HepG2 (cell line): ENCODE measurements at regions not wholly inside any gene's neighbourhood (a gene's known extent, or its start where the extent isn't known, plus 50 kb on each side); places are given as distances from the start of the nearest gene placed in this dataset.

Source experiments
- MTF2 ChIP-seq: sonication (generic); formaldehyde crosslinking; IDR thresholded peaks from 2 replicates; pipeline ENCODE4 v1.5.0; 2020; ENCODE audit warnings: missing genetic modification reagents, borderline replicate concordance
- RXRA ChIP-seq: sonication (generic); formaldehyde crosslinking; IDR thresholded peaks from 2 replicates; pipeline ENCODE4 v1.5.1; 2020; ENCODE audit warnings: missing genetic modification reagents
- STAG1 ChIP-seq: sonication (generic); formaldehyde crosslinking; IDR thresholded peaks from 2 replicates; pipeline ENCODE4 v1.4.0; 2020; ENCODE audit warnings: missing genetic modification reagents
- ZBTB7A ChIP-seq: sonication (generic); formaldehyde crosslinking; IDR thresholded peaks from 2 replicates; pipeline ENCODE4 v1.8.0; 2022; ENCODE audit warnings: mild to moderate bottlenecking, missing genetic modification reagents
- ZMYM4 ChIP-seq: sonication (generic); formaldehyde crosslinking; IDR thresholded peaks from 2 replicates; pipeline ENCODE4 v1.8.1; 2023; ENCODE audit warnings: mild to moderate bottlenecking, missing genetic modification reagents
- ZNF407 ChIP-seq: sonication (generic); formaldehyde crosslinking; IDR thresholded peaks from one replicate; pipeline ENCODE4 v1.5.1; 2020; ENCODE audit warnings: mild to moderate bottlenecking, missing genetic modification reagents; ENCODE audit errors: not compliant biosample characterization
- ZNF773 ChIP-seq: sonication (generic); formaldehyde crosslinking; IDR thresholded peaks from 2 replicates; pipeline ENCODE4 v1.4.0; 2020; ENCODE audit warnings: missing genetic modification reagents, borderline replicate concordance
- TF ChIP-seq, protein P1 (sequence below): sonication (generic); formaldehyde crosslinking; IDR thresholded peaks from 2 replicates; pipeline ENCODE4 v1.4.0; 2020; ENCODE audit warnings: mild to moderate bottlenecking, missing genetic modification reagents
- TF ChIP-seq, protein P2 (sequence below): sonication (generic); formaldehyde crosslinking; IDR thresholded peaks from 2 replicates; pipeline ENCODE4 v1.9.0; 2022; ENCODE audit warnings: low read depth, missing genetic modification reagents
- TF ChIP-seq, protein P3 (sequence below): sonication (generic); formaldehyde crosslinking; IDR thresholded peaks from 2 replicates; pipeline ENCODE4 v1.4.0; 2020; ENCODE audit warnings: missing genetic modification reagents

GRCh38 chr14:100654814-100655740 lies 67.9 kb upstream of the BEGAIN start (continued):
- TF ChIP-seq ZNF407, result no peak
- peak; percentile 41; the same call in 1 of the 2 replicates for TF ChIP-seq RXRA (CRISPR knock-in tag)
- TF ChIP-seq, protein P1, sequence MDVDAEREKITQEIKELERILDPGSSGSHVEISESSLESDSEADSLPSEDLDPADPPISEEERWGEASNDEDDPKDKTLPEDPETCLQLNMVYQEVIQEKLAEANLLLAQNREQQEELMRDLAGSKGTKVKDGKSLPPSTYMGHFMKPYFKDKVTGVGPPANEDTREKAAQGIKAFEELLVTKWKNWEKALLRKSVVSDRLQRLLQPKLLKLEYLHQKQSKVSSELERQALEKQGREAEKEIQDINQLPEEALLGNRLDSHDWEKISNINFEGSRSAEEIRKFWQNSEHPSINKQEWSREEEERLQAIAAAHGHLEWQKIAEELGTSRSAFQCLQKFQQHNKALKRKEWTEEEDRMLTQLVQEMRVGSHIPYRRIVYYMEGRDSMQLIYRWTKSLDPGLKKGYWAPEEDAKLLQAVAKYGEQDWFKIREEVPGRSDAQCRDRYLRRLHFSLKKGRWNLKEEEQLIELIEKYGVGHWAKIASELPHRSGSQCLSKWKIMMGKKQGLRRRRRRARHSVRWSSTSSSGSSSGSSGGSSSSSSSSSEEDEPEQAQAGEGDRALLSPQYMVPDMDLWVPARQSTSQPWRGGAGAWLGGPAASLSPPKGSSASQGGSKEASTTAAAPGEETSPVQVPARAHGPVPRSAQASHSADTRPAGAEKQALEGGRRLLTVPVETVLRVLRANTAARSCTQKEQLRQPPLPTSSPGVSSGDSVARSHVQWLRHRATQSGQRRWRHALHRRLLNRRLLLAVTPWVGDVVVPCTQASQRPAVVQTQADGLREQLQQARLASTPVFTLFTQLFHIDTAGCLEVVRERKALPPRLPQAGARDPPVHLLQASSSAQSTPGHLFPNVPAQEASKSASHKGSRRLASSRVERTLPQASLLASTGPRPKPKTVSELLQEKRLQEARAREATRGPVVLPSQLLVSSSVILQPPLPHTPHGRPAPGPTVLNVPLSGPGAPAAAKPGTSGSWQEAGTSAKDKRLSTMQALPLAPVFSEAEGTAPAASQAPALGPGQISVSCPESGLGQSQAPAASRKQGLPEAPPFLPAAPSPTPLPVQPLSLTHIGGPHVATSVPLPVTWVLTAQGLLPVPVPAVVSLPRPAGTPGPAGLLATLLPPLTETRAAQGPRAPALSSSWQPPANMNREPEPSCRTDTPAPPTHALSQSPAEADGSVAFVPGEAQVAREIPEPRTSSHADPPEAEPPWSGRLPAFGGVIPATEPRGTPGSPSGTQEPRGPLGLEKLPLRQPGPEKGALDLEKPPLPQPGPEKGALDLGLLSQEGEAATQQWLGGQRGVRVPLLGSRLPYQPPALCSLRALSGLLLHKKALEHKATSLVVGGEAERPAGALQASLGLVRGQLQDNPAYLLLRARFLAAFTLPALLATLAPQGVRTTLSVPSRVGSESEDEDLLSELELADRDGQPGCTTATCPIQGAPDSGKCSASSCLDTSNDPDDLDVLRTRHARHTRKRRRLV, result no peak
- TF ChIP-seq ZNF773 (CRISPR knock-in tag), result 0 out of 2 replicates have a peak, but pooled peaks have one; percentile 13
- TF ChIP-seq ZMYM4, result 0 out of 2 replicates have a peak, but pooled peaks have one; percentile 18
- TF ChIP-seq, protein P2, sequence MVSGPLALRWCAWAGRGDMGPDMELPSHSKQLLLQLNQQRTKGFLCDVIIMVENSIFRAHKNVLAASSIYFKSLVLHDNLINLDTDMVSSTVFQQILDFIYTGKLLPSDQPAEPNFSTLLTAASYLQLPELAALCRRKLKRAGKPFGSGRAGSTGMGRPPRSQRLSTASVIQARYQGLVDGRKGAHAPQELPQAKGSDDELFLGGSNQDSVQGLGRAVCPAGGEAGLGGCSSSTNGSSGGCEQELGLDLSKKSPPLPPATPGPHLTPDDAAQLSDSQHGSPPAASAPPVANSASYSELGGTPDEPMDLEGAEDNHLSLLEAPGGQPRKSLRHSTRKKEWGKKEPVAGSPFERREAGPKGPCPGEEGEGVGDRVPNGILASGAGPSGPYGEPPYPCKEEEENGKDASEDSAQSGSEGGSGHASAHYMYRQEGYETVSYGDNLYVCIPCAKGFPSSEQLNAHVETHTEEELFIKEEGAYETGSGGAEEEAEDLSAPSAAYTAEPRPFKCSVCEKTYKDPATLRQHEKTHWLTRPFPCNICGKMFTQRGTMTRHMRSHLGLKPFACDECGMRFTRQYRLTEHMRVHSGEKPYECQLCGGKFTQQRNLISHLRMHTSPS (CRISPR knock-in tag), result peak; percentile 47; the same call in 1 of the 2 replicates
- TF ChIP-seq MTF2 (CRISPR knock-in tag), result peak; percentile 88; the same call in 1 of the 2 replicates
- TF ChIP-seq, protein P3, sequence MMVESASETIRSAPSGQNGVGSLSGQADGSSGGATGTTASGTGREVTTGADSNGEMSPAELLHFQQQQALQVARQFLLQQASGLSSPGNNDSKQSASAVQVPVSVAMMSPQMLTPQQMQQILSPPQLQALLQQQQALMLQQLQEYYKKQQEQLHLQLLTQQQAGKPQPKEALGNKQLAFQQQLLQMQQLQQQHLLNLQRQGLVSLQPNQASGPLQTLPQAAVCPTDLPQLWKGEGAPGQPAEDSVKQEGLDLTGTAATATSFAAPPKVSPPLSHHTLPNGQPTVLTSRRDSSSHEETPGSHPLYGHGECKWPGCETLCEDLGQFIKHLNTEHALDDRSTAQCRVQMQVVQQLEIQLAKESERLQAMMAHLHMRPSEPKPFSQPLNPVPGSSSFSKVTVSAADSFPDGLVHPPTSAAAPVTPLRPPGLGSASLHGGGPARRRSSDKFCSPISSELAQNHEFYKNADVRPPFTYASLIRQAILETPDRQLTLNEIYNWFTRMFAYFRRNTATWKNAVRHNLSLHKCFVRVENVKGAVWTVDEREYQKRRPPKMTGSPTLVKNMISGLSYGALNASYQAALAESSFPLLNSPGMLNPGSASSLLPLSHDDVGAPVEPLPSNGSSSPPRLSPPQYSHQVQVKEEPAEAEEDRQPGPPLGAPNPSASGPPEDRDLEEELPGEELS (CRISPR knock-in tag), result no peak
- peak; percentile 81 for TF ChIP-seq STAG1 (CRISPR knock-in tag)
- TF ChIP-seq ZBTB7A (CRISPR knock-in tag), result peak; percentile 69; the same call in 1 of the 2 replicates
